NT2/D1 (cell line): ENCODE measurements at regions not wholly inside any gene's neighbourhood (a gene's known extent, or its start where the extent isn't known, plus 50 kb on each side); places are given as distances from the start of the nearest gene placed in this dataset.

Experiments
- SUZ12 ChIP-seq: IDR thresholded peaks from 2 replicates; pipeline ENCODE4 v1.6.1; 2011; ENCODE audit not compliant: insufficient read length, insufficient read depth; ENCODE audit errors: extremely low read depth
- YY1 ChIP-seq: IDR thresholded peaks from 2 replicates; pipeline ENCODE4 v1.6.1; 2011; ENCODE audit not compliant: insufficient read length, insufficient read depth
- ZNF274 ChIP-seq: IDR thresholded peaks from 2 replicates; pipeline ENCODE4 v1.6.1; 2011; ENCODE audit warnings: mild to moderate bottlenecking, low read depth, low read length

GRCh38 chr13:50323440-50324065 is 308.3 kb downstream of the KCNRG start:
- TF ChIP-seq ZNF274 (no peak), SUZ12 (no peak), YY1 (no peak)
